ENCODE measurements at regions not wholly inside any gene's neighbourhood (a gene's known extent, or its start where the extent isn't known, plus 50 kb on each side); places are given as distances from the start of the nearest gene placed in this dataset.

- in situ Hi-C loops (cut with HindIII; ENCODE audit: low sequenced_read_pairs): no loop called here
These were observed 51.1 kb upstream of the KRAS start for GRCh38 chr12:25301798-25302197.

All from endothelial cell of hepatic sinusoid (primary cell).